ENCODE measurements at regions not wholly inside any gene's neighbourhood (a gene's known extent, or its start where the extent isn't known, plus 50 kb on each side); places are given as distances from the start of the nearest gene placed in this dataset.

- DNase-seq, result no peak
These were observed 321.6 kb upstream of the TENM4 start for GRCh38 chr11:79762279-79762921.

GRCh38 chr11:79758325-79758724 lies 317.5 kb upstream of the TENM4 start:
- no peak for DNase-seq

- DNase-seq, result no peak
These were observed 306.6 kb upstream of the TENM4 start for GRCh38 chr11:79747406-79747805.

GRCh38 chr11:79744941-79745340 lies 304.1 kb upstream of the TENM4 start:
- no peak for DNase-seq

GRCh38 chr11:79742176-79742575 lies 301.3 kb upstream of the TENM4 start:
- DNase-seq, result no peak

- no peak for DNase-seq
These were observed 298.8 kb upstream of the TENM4 start for GRCh38 chr11:79739591-79739990.

- no peak for DNase-seq
These were observed 286.4 kb upstream of the TENM4 start for GRCh38 chr11:79727221-79727620.

GRCh38 chr11:79720115-79720514 lies 279.3 kb upstream of the TENM4 start:
- DNase-seq, result no peak

- DNase-seq, result no peak
These were observed 267.6 kb upstream of the TENM4 start for GRCh38 chr11:79708319-79708932.

GRCh38 chr11:79705648-79706047 lies 264.8 kb upstream of the TENM4 start:
- no peak for DNase-seq

- no peak for DNase-seq
These were observed 261.5 kb upstream of the TENM4 start for GRCh38 chr11:79702303-79702702.

- DNase-seq, result no peak
These were observed 258.4 kb upstream of the TENM4 start for GRCh38 chr11:79699246-79699645.

- DNase-seq, result no peak
These were observed 257.1 kb upstream of the TENM4 start for GRCh38 chr11:79697905-79698304.

- no peak for DNase-seq
These were observed 253.5 kb upstream of the TENM4 start for GRCh38 chr11:79694368-79694767.

- DNase-seq, result no peak
These were observed 250.6 kb upstream of the TENM4 start for GRCh38 chr11:79691445-79691844.

- DNase-seq, result no peak
These were observed 246.0 kb upstream of the TENM4 start for GRCh38 chr11:79686703-79687419.

GRCh38 chr11:79683930-79684329 lies 243.1 kb upstream of the TENM4 start:
- DNase-seq, result no peak

GRCh38 chr11:79678780-79679452 lies 238.1 kb upstream of the TENM4 start:
- DNase-seq, result no peak

GRCh38 chr11:79676396-79676795 lies 235.6 kb upstream of the TENM4 start:
- DNase-seq, result no peak

- no peak for DNase-seq
These were observed 234.3 kb upstream of the TENM4 start for GRCh38 chr11:79675081-79675480.

- DNase-seq, result no peak
These were observed 232.0 kb upstream of the TENM4 start for GRCh38 chr11:79672786-79673185.

- no peak for DNase-seq
These were observed 230.6 kb upstream of the TENM4 start for GRCh38 chr11:79671401-79671800.

- no peak for DNase-seq
These were observed 230.1 kb upstream of the TENM4 start for GRCh38 chr11:79670882-79671281.

- DNase-seq, result no peak
These were observed 227.7 kb upstream of the TENM4 start for GRCh38 chr11:79668575-79668974.

Data from DMS79 treated with DMSO at 0.1 percent for 48 hours (cell line).